Ovary (tissue), 7 donors: ENCODE measurements at regions not wholly inside any gene's neighbourhood (a gene's known extent, or its start where the extent isn't known, plus 50 kb on each side); places are given as distances from the start of the nearest gene placed in this dataset.
A peak's percentile ranks its signal among the peaks of the same experiment; 100 is the strongest.

ENCODE experiments used
- DNase-seq, 5 donors: peaks; one replicate each; pipeline ENCODE4 v3.0.0-alpha.2; 2019 to 2020
- H3K27ac ChIP-seq, 2 donors: fragments of 200-600 bp; one replicate each; pipeline versions ENCODE4 v1.5.1 to v1.8.0; 2019 to 2022
- H3K27me3 ChIP-seq: fragments of 200-600 bp; one replicate; pipeline ENCODE4 v1.8.0; 2022
- H3K36me3 ChIP-seq: fragments of 200-600 bp; sonication (generic); one replicate; pipeline ENCODE4 v1.5.1; 2019
- H3K4me1 ChIP-seq: one replicate; pipeline ENCODE4 v1.8.1; 2013; ENCODE audit warnings: mild to moderate bottlenecking, moderate library complexity; ENCODE audit not compliant: insufficient read depth
- H3K4me3 ChIP-seq: fragments of 200-600 bp; sonication (generic); one replicate; pipeline ENCODE4 v1.5.1; 2017
- H3K9me3 ChIP-seq, 2 donors: fragments of 200-600 bp in 1 of 2; sonication (generic) in 1 of 2; one replicate each; pipeline versions ENCODE4 v1.5.1 to v1.8.1; 2013 to 2019; ENCODE audit warnings: mild to moderate bottlenecking in 1 of 2, moderate library complexity in 1 of 2
- EP300 ChIP-seq: sonication (generic); formaldehyde crosslinking; IDR thresholded peaks from one replicate; pipeline ENCODE4 v1.6.1; 2017; ENCODE audit warnings: antibody characterized with exemption
- POLR2A ChIP-seq: fragments of 450-650 bp; IDR thresholded peaks from one replicate; pipeline ENCODE4 v1.6.1; 2017; ENCODE audit warnings: antibody characterized with exemption, mild to moderate bottlenecking, moderate library complexity
- WGBS, 3 donors: extraction: QIAGEN DNeasy Blood & Tissue Kit in 1 of 3; methylation state at CpG; one replicate each; pipeline versions ENCODE4 v1.1.5 to v1.1.7; 2013 to 2017; 5-methylcytosine and 5-hydroxymethylcytosine counted together
- intact Hi-C, 4 donors: fragments of 100-400 bp; cut with DNase I; formaldehyde crosslinking; loops; one replicate each; pipeline versions ENCODE4 v1.11.0 to v1.15.1; 2022 to 2023
- TF ChIP-seq, protein P1 (sequence below), 3 donors: fragments of 450-650 bp in 2 of 3; fragments of 200-600 bp in 1 of 3; IDR thresholded peaks; one replicate each; pipeline versions ENCODE4 v1.5.1 to v1.8.0; 2016 to 2022; ENCODE audit warnings: antibody characterized with exemption in 3 of 3, mild to moderate bottlenecking in 1 of 3
- donor health status: DM: no; HTN: no; CAD: no; lungs with moderate emphysema.
- donor health status: DM: no; HTN: no; CAD: no.
- donor health status: Bipolar disorder and iron deficiency.
- donor health status: DM: no; HTN: no; CAD: no.
- donor health status: DM: yes; HTN: yes; CAD: no.

DNA sequence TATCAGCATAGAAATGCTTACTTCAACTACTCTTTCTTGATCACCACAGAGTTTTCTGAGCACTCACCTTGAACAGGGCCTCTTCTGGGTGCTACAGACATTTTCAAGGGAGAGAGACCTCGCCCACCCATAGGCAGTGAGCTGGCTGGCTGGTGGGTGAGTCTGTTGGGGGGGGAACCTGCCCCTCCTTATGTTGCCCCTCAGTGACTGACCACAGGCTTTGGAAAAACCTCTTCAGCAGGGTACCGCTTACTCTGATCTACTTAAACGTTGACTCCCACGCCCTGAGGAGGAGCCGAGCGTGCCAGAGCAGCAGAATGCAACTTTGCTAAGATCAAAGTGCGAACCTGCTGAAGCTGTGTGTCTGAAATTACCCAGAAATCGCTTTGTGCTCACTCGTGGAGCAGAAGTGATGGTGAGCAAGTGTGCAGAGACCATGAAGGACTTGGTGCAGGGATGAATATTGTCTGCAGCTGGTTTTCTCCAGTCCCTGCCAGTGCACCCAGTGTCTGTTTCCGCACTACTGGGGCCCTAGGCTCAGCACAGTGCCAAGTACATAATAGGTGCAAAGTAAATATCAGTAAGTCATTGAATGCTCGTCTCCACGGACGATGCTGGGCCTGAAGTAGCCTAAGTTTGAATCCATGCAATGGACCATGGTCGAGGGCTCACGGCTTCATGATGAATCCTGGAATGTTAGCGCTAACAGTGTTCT, 158.7 kb upstream of the IRF2BP2 start:
- peak in 1 of 5 donors; percentile 8 for DNase-seq
- no peaks in the 10 kb centered on the region for H3K9me3 ChIP-seq
- no peak overlapping the region for H3K27ac ChIP-seq
- TF ChIP-seq, protein P1, sequence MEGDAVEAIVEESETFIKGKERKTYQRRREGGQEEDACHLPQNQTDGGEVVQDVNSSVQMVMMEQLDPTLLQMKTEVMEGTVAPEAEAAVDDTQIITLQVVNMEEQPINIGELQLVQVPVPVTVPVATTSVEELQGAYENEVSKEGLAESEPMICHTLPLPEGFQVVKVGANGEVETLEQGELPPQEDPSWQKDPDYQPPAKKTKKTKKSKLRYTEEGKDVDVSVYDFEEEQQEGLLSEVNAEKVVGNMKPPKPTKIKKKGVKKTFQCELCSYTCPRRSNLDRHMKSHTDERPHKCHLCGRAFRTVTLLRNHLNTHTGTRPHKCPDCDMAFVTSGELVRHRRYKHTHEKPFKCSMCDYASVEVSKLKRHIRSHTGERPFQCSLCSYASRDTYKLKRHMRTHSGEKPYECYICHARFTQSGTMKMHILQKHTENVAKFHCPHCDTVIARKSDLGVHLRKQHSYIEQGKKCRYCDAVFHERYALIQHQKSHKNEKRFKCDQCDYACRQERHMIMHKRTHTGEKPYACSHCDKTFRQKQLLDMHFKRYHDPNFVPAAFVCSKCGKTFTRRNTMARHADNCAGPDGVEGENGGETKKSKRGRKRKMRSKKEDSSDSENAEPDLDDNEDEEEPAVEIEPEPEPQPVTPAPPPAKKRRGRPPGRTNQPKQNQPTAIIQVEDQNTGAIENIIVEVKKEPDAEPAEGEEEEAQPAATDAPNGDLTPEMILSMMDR (IDR thresholded peaks at IDR 0.05), result no peak
- TF ChIP-seq EP300 (no peak), POLR2A (no peak)
- intact Hi-C loops, result no loop called here
- no peaks in the 10 kb centered on the region for H3K27me3 ChIP-seq
- H3K4me3 ChIP-seq, result no peak overlapping the region
- no peaks in the 10 kb centered on the region for H3K36me3 ChIP-seq
- 90 to 91% (median 91%) methylated on average over 16 of the region's 16 CpGs for WGBS, 3 donors
- H3K4me1 ChIP-seq, result no peaks in the 10 kb centered on the region

DNA sequence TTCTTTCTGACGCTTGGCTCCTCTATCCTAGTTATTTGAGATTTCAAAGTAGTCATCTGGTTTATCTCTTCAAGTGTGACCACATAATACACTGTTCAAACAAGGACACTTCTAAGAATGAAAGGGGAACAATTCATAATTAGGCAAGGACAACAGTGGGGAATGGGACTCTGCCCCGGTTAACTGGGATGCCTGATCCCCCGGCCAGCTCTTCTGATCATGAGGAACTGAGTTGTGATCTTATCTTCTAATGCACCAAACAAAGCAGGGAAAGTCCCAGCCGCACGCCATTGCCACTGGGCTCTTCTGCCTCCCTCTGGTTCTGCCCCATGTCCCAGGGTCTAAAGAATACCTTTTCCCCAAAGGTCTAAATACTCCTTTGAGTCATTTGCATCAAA, 158.2 kb upstream of the IRF2BP2 start:
- H3K9me3 ChIP-seq, result no peaks in the 10 kb centered on the region
- no peak for TF ChIP-seq POLR2A
- no peak for TF ChIP-seq EP300
- TF ChIP-seq, protein P1 (IDR thresholded peaks at IDR 0.05), result no peak
- H3K4me3 ChIP-seq, result no peak overlapping the region
- WGBS, 3 donors, result 90 to 94% (median 93%) methylated on average over 5 of the region's 5 CpGs
- DNase-seq, result peak in 1 of 5 donors; percentile 4
- H3K27me3 ChIP-seq, result no peaks in the 10 kb centered on the region
- intact Hi-C loops, result no loop called here
- H3K4me1 ChIP-seq, result no peaks in the 10 kb centered on the region
- H3K36me3 ChIP-seq, result no peaks in the 10 kb centered on the region
- H3K27ac ChIP-seq, result no peak overlapping the region

DNA sequence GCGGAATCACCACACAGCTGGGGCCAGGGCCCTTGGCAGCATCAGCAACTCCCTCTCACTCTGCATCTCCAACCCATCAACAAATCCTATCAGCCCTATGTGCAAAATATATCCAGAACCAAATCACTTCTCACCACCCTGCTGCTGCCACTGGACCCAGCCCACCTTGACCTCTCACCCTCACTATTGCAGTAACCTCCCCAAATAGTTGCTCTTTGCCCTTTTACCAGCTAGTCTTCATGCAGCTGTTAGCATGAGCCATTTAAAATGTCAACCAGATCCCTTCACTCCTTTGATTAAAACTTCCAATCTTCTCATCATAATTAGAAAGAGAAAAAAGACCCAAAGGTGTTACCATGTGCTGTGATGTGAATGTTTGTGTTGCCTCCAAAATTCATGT, 155.7 kb upstream of the IRF2BP2 start:
- Histone ChIP-seq H3K9me3 (no peaks in the 10 kb centered on the region), H3K36me3 (no peaks in the 10 kb centered on the region), H3K27me3 (no peaks in the 10 kb centered on the region), H3K27ac (no peak overlapping the region), H3K4me3 (no peak overlapping the region), H3K4me1 (no peaks in the 10 kb centered on the region)
- DNase-seq, result no peak
- whole genome bisulfite sequencing, 3 donors, result 91 to 100% (median 96%) methylated on average over 1 of the region's 1 CpG
- intact Hi-C loops, result no loop called here
- TF ChIP-seq POLR2A (no peak), EP300 (no peak)
- TF ChIP-seq, protein P1 (IDR thresholded peaks at IDR 0.05), result no peak

DNA sequence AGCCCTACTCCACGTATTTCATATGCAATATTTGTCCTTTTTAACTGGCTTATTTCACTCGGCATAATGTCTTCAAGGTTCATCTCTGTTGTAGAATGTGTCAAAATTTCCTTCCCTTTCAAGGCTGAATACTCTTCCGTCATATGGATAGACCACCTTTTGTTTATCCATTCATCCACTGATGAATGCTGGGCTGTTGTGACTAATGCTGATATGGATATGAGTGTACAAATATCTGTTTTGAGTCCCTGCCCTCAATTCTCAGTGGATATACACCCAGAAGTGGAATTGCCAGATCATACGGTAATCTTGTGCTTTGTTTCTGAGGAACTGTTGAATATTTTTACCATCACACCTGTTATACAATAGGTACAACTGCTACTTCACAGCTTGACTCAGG, 155.2 kb upstream of the IRF2BP2 start:
- no peak for DNase-seq
- H3K36me3 ChIP-seq, result no peaks in the 10 kb centered on the region
- H3K4me3 ChIP-seq, result no peak overlapping the region
- no peak overlapping the region for H3K27ac ChIP-seq
- WGBS, 3 donors, result 67 to 87% (median 73%) methylated on average over 4 of the region's 4 CpGs
- H3K27me3 ChIP-seq, result no peaks in the 10 kb centered on the region
- intact Hi-C loops, result no loop called here
- H3K4me1 ChIP-seq, result no peaks in the 10 kb centered on the region
- no peak for TF ChIP-seq POLR2A
- TF ChIP-seq, protein P1 (IDR thresholded peaks at IDR 0.05), result no peak
- TF ChIP-seq EP300, result no peak
- H3K9me3 ChIP-seq, result no peaks in the 10 kb centered on the region
